Parathyroid adenoma (tissue), 2 donors: ENCODE measurements at regions not wholly inside any gene's neighbourhood (a gene's known extent, or its start where the extent isn't known, plus 50 kb on each side); places are given as distances from the start of the nearest gene placed in this dataset.
"Not testable (repeated sequence)": the region's sequence is repeated elsewhere in the genome, so short reads cannot be mapped to it uniquely, and the experiment has no call there.

Source experiments
- H2AFZ ChIP-seq: fragments of 300-600 bp; sonication (generic); one replicate; pipeline ENCODE4 v1.7.0; 2017; ENCODE audit warnings: antibody characterized with exemption, mild to moderate bottlenecking
- H3K27ac ChIP-seq: fragments of 300-600 bp; sonication (generic); one replicate; pipeline ENCODE4 v1.7.0; 2017
- H3K27me3 ChIP-seq: fragments of 300-600 bp; sonication (generic); one replicate; pipeline ENCODE4 v1.7.0; 2017; ENCODE audit warnings: low read length; ENCODE audit not compliant: control insufficient read depth, insufficient read depth
- H3K36me3 ChIP-seq: fragments of 300-600 bp; sonication (generic); one replicate; pipeline ENCODE4 v1.7.0; 2017; ENCODE audit warnings: low read length; ENCODE audit not compliant: control insufficient read depth, insufficient read depth
- H3K4me1 ChIP-seq: fragments of 300-600 bp; sonication (generic); one replicate; pipeline ENCODE4 v1.7.0; 2017; ENCODE audit warnings: control low read depth
- H3K4me2 ChIP-seq: fragments of 300-600 bp; sonication (generic); one replicate; pipeline ENCODE4 v1.7.0; 2017; ENCODE audit warnings: low read length
- H3K4me3 ChIP-seq: fragments of 300-600 bp; sonication (generic); one replicate; pipeline ENCODE4 v1.7.0; 2017; ENCODE audit warnings: low read depth, low read length
- H3K79me2 ChIP-seq: fragments of 300-600 bp; sonication (generic); one replicate; pipeline ENCODE4 v1.7.0; 2017; ENCODE audit warnings: control low read depth
- H3K9ac ChIP-seq: fragments of 300-600 bp; sonication (generic); one replicate; pipeline ENCODE4 v1.7.0; 2017; ENCODE audit warnings: mild to moderate bottlenecking
- H3K9me3 ChIP-seq: fragments of 300-600 bp; sonication (generic); one replicate; pipeline ENCODE4 v1.7.0; 2017; ENCODE audit warnings: low read length; ENCODE audit not compliant: control insufficient read depth
- TF ChIP-seq, protein P1 (sequence below): fragments of 300-600 bp; sonication (generic); IDR thresholded peaks from one replicate; pipeline ENCODE4 v1.7.0; 2017; ENCODE audit warnings: antibody characterized with exemption, mild to moderate bottlenecking
- donor health status: primary hyperparathyroidism.

DNA sequence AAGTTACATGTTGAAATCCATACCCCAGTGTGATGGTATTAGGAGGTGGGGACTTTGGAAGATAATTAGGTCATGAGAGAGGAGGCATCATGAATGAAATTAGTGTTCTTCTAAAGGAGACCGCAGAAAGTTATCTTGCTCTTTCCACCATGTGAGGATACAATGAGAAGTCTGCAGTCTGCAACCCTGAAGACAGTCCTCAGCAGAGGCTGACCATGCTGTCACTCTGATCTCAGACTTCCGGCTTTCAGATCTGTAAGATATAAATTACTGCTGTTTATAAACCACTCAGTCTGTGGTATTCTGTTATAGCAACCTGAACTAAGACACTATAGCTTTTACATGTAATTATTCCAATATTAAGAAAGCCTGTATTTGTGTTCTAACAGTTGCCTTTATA, 116.7 kb upstream of the CES5A start:
- Histone ChIP-seq H3K4me2 (no peak overlapping the region), H3K4me1 (no peaks in the 10 kb centered on the region), H3K4me3 (no peak overlapping the region), H2AFZ (no peak overlapping the region), H3K27ac (no peak overlapping the region), H3K9me3 (no peaks in the 10 kb centered on the region), H3K9ac (no peak overlapping the region), H3K79me2 (no peaks in the 10 kb centered on the region), H3K27me3 (no peaks in the 10 kb centered on the region), H3K36me3 (no peaks in the 10 kb centered on the region)
- TF ChIP-seq, protein P1, sequence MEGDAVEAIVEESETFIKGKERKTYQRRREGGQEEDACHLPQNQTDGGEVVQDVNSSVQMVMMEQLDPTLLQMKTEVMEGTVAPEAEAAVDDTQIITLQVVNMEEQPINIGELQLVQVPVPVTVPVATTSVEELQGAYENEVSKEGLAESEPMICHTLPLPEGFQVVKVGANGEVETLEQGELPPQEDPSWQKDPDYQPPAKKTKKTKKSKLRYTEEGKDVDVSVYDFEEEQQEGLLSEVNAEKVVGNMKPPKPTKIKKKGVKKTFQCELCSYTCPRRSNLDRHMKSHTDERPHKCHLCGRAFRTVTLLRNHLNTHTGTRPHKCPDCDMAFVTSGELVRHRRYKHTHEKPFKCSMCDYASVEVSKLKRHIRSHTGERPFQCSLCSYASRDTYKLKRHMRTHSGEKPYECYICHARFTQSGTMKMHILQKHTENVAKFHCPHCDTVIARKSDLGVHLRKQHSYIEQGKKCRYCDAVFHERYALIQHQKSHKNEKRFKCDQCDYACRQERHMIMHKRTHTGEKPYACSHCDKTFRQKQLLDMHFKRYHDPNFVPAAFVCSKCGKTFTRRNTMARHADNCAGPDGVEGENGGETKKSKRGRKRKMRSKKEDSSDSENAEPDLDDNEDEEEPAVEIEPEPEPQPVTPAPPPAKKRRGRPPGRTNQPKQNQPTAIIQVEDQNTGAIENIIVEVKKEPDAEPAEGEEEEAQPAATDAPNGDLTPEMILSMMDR = no peak

DNA sequence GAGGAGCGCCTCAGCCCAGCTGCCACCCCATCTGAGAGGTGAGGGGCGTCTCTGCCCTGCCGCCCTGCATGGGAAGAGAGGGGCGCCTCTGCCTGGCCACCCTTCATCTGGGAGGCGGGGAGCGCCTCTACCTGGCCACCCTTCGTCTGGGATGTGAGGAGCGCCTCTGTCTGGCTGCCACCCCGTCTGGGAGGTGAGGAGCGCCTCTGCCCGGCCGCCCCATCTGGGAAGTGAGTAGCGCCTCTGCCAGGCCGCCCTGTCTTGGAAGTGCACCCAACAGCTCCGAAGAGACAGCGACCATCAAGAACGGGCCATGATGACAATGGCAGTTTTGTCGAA, 114.4 kb upstream of the CES5A start:
- H3K9ac ChIP-seq = no peak overlapping the region
- H3K4me3 ChIP-seq = no peak overlapping the region
- H3K27ac ChIP-seq = no peak overlapping the region
- no peaks in the 10 kb centered on the region for H3K27me3 ChIP-seq
- TF ChIP-seq, protein P1 = no peak
- H3K9me3 ChIP-seq = no peaks in the 10 kb centered on the region
- H3K36me3 ChIP-seq = no peaks in the 10 kb centered on the region
- no peak overlapping the region for H2AFZ ChIP-seq
- no peaks in the 10 kb centered on the region for H3K4me1 ChIP-seq
- H3K79me2 ChIP-seq = no peaks in the 10 kb centered on the region
- no peak overlapping the region for H3K4me2 ChIP-seq

DNA sequence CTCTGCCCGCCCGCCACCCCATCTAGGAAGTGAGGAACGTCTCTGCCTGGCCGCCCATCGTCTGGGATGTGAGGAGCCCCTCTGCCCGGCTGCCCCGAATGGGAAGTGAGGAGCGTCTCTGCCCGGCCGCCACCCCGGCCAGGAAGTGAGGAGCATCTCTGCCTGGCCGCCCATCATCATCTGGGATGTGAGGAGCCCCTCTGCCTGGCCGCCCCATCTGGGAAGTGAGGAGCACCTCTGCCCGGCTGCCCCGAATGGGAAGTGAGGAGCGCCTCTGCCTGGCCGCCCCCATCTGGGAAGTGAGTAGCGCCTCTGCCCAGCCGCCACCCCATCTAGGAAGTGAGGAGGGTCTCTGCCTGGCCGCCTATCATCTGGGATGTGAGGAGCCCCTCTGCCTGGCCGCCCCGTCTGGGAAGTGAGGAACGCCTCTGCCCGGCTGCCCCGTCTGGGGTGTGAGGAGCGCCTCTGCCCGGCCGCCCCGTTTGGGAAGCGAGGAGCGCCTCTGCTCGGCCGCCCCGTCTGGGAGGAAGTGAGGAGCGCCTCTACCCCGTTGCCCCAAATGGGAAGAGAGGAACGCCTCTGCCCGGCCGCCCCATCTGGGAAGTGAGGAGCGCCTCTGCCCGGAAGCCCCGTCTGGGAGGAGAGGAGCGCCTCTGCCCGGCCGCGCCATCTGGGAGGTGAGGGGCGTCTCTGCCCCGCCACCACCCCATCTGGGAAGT, 113.8 kb upstream of the CES5A start:
- not testable (repeated sequence) for H3K4me1 ChIP-seq, H3K79me2 ChIP-seq, H3K9me3 ChIP-seq, H2AFZ ChIP-seq, H3K27ac ChIP-seq, H3K9ac ChIP-seq, H3K4me2 ChIP-seq, H3K27me3 ChIP-seq, H3K36me3 ChIP-seq, H3K4me3 ChIP-seq

DNA sequence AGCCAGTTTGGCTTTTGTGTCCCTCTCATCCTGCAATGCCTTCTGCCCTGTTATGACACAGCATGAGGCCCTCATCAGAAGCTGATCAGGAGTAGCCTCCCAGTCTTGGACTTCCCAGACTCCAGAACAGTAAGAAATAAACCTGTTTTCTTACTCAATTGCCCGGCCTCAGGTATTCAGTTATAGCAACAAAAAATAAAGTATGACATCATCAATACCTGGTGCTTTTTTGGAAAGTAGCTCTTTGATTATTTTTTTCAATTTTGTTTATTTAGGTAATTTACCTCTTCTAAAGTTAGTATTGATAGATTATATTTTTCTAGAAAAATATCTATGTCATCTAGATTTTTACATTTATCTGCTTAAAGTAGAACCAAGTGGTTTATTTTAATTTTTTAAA, 112.8 kb upstream of the CES5A start:
- Histone ChIP-seq H3K9ac (no peak overlapping the region), H2AFZ (no peak overlapping the region), H3K9me3 (no peaks in the 10 kb centered on the region), H3K4me1 (no peaks in the 10 kb centered on the region), H3K79me2 (no peaks in the 10 kb centered on the region), H3K4me2 (no peak overlapping the region), H3K27ac (no peak overlapping the region), H3K36me3 (no peaks in the 10 kb centered on the region), H3K4me3 (no peak overlapping the region), H3K27me3 (no peaks in the 10 kb centered on the region)
- TF ChIP-seq, protein P1 = no peak

DNA sequence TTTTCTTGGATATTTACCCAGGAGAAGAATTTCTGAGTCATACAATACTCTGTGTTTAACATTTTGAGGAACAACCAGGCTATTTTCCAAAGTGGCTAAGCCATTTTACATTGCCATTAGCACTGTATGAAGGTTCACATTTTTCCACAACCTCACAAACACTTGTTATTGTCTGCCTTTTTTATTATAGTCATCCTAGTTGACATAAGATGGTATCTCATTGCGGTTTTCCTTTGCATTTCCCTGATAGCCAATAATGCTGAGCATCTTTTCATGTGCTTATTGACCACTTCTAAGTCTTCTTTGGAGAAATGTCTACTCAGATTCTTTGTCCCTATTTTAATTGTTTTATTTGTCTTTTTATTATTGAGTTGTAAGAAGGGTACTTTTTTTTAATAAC, 107.4 kb upstream of the CES5A start:
- Histone ChIP-seq H3K4me2 (no peak overlapping the region), H3K4me1 (no peaks in the 10 kb centered on the region), H3K79me2 (no peaks in the 10 kb centered on the region), H3K27ac (no peak overlapping the region), H3K9me3 (no peaks in the 10 kb centered on the region), H3K4me3 (no peak overlapping the region), H3K27me3 (no peaks in the 10 kb centered on the region), H3K36me3 (no peaks in the 10 kb centered on the region), H3K9ac (no peak overlapping the region), H2AFZ (no peak overlapping the region)
- TF ChIP-seq, protein P1 = no peak
